ENCODE measurements at regions not wholly inside any gene's neighbourhood (a gene's known extent, or its start where the extent isn't known, plus 50 kb on each side); places are given as distances from the start of the nearest gene placed in this dataset.
"Not testable (repeated sequence)": the region's sequence is repeated elsewhere in the genome, so short reads cannot be mapped to it uniquely, and the experiment has no call there.

GRCh38 chr11:82403640-82404305, 329.9 kb downstream of the FAM181B start:
- DNase-seq (ENCODE audit: low read depth) = no peak
- Histone ChIP-seq H3K27me3 (ENCODE audit: control insufficient read depth, insufficient read depth, low read length) (no peaks in the 10 kb centered on the region), H3K36me3 (ENCODE audit: control insufficient read depth, insufficient read depth, low read length) (no peaks in the 10 kb centered on the region), H3K4me3 (ENCODE audit: low read depth, low read length) (no peak overlapping the region)
- TF ChIP-seq, protein P1, sequence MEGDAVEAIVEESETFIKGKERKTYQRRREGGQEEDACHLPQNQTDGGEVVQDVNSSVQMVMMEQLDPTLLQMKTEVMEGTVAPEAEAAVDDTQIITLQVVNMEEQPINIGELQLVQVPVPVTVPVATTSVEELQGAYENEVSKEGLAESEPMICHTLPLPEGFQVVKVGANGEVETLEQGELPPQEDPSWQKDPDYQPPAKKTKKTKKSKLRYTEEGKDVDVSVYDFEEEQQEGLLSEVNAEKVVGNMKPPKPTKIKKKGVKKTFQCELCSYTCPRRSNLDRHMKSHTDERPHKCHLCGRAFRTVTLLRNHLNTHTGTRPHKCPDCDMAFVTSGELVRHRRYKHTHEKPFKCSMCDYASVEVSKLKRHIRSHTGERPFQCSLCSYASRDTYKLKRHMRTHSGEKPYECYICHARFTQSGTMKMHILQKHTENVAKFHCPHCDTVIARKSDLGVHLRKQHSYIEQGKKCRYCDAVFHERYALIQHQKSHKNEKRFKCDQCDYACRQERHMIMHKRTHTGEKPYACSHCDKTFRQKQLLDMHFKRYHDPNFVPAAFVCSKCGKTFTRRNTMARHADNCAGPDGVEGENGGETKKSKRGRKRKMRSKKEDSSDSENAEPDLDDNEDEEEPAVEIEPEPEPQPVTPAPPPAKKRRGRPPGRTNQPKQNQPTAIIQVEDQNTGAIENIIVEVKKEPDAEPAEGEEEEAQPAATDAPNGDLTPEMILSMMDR (IDR thresholded peaks at IDR 0.05; ENCODE audit: insufficient read depth, low read length, poor library complexity, severe bottlenecking) = no peak

DNA sequence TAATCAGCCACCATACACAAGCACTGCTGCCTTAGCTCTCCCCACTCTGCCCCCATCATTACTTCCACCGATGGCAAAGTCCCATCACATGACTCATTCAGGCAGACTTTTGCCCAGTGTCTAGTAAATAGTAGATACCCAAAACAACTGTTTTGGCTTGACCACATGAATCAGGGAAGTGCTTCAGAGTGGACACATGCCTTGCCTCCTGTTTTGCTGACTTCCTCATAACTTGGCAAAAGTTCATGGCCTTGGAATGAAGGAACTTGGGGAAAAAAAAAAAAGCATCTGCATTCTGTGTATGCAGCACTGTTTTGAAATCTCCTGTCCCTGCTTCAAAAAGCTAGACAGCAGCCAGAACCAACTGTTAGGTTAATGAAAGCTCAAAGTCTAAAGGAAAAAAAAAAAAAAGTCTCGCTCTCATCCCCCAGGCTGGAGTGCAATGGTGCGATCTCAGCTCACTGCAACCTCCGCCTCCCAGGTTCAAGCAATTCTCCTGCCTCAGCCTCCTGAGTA, 335.3 kb downstream of the FAM181B start:
- Histone ChIP-seq H3K4me3 (ENCODE audit: low read depth, low read length) (no peak overlapping the region), H3K27me3 (ENCODE audit: control insufficient read depth, insufficient read depth, low read length) (no peaks in the 10 kb centered on the region), H3K36me3 (ENCODE audit: control insufficient read depth, insufficient read depth, low read length) (no peaks in the 10 kb centered on the region)
- TF ChIP-seq, protein P1 (IDR thresholded peaks at IDR 0.05; ENCODE audit: insufficient read depth, low read length, poor library complexity, severe bottlenecking) = no peak
- no peak for DNase-seq (ENCODE audit: low read depth)

- DNase-seq (ENCODE audit: low read depth); H3K27me3 ChIP-seq (ENCODE audit: control insufficient read depth, insufficient read depth, low read length); H3K4me3 ChIP-seq (ENCODE audit: low read depth, low read length); H3K36me3 ChIP-seq (ENCODE audit: control insufficient read depth, insufficient read depth, low read length): not testable (repeated sequence)
Measured at GRCh38 chr11:82396639-82397038, 337.0 kb downstream of the FAM181B start.

GRCh38 chr11:82384308-82384707, 349.4 kb downstream of the FAM181B start:
- Histone ChIP-seq H3K4me3 (ENCODE audit: low read depth, low read length) (no peak overlapping the region), H3K36me3 (ENCODE audit: control insufficient read depth, insufficient read depth, low read length) (no peaks in the 10 kb centered on the region), H3K27me3 (ENCODE audit: control insufficient read depth, insufficient read depth, low read length) (no peaks in the 10 kb centered on the region)
- DNase-seq (ENCODE audit: low read depth) = no peak
- TF ChIP-seq, protein P1 (IDR thresholded peaks at IDR 0.05; ENCODE audit: insufficient read depth, low read length, poor library complexity, severe bottlenecking) = no peak

DNA sequence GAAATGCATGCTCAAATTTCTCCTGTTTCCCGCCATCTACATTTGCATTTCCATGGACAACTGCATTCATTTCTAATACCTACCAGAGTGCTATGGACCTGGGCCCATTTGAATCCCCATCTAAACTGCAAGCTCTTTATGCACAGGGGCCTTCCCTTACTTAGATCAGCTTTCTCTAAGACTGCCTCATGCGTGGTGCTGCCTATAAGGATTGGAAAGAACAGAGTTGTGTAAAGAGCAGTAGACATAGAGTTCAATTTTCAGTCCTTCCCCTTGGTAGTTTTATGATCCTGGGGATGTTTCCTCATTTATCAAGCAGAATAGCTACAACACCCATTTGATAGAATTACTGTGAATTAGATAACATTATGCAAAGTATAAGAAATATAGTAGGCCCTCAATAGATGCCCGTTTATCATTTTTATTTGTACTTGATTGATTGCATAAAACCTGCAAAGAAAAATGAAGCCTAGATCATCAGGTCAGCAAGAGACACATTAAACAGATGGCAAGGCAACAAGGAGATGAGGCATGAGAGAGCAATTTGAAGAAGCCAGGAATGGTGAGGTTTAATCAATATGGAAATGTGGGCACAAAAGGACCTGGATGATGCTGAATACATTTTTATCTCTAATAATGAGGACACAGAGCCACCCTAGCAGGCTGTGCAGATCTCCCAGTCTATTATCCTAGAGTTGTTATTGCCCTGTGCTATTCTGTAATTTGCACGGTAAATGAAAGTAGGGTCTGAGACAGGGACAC, 359.7 kb downstream of the FAM181B start:
- no peak overlapping the region for H3K4me3 ChIP-seq (ENCODE audit: low read depth, low read length)
- DNase-seq (ENCODE audit: low read depth) = no peak
- H3K27me3 ChIP-seq (ENCODE audit: control insufficient read depth, insufficient read depth, low read length) = no peaks in the 10 kb centered on the region
- no peaks in the 10 kb centered on the region for H3K36me3 ChIP-seq (ENCODE audit: control insufficient read depth, insufficient read depth, low read length)
- TF ChIP-seq, protein P1 (IDR thresholded peaks at IDR 0.05; ENCODE audit: insufficient read depth, low read length, poor library complexity, severe bottlenecking) = no peak

GRCh38 chr11:82365351-82365750, 368.3 kb downstream of the FAM181B start:
- DNase-seq (ENCODE audit: low read depth) = no peak
- Histone ChIP-seq H3K4me3 (ENCODE audit: low read depth, low read length) (no peak overlapping the region), H3K27me3 (ENCODE audit: control insufficient read depth, insufficient read depth, low read length) (no peaks in the 10 kb centered on the region), H3K36me3 (ENCODE audit: control insufficient read depth, insufficient read depth, low read length) (no peaks in the 10 kb centered on the region)
- TF ChIP-seq, protein P1 (IDR thresholded peaks at IDR 0.05; ENCODE audit: insufficient read depth, low read length, poor library complexity, severe bottlenecking) = no peak
